GM10248 (cell line): ENCODE measurements at regions not wholly inside any gene's neighbourhood (a gene's known extent, or its start where the extent isn't known, plus 50 kb on each side); places are given as distances from the start of the nearest gene placed in this dataset.

Experiments
- CTCF ChIA-PET: fragments of 300-600 bp; sonication (Branson Sonifier 250); formaldehyde crosslinking; extraction: SDS; loops from one replicate; lab custom pipeline; 2021; ENCODE audit warnings: antibody characterized with exemption; lab: Yijun Ruan, JAX
- POLR2A ChIA-PET: fragments of 350-650 bp; sonication (Branson Sonifier 250); formaldehyde crosslinking; extraction: SDS; loops from one replicate; lab custom pipeline; 2020; ENCODE audit warnings: antibody characterized with exemption; lab: Yijun Ruan, JAX
- DNase-seq: peaks from one replicate; pipeline ENCODE4 v3.0.0; 2012; ENCODE audit errors: extremely low spot score
- TF ChIP-seq, protein P1 (sequence below): IDR thresholded peaks from 2 replicates; pipeline ENCODE4 v1.5.1; 2012; ENCODE audit warnings: mild to moderate bottlenecking, low read depth; ENCODE audit errors: extremely low read depth, missing control alignments, control extremely low read depth

DNA sequence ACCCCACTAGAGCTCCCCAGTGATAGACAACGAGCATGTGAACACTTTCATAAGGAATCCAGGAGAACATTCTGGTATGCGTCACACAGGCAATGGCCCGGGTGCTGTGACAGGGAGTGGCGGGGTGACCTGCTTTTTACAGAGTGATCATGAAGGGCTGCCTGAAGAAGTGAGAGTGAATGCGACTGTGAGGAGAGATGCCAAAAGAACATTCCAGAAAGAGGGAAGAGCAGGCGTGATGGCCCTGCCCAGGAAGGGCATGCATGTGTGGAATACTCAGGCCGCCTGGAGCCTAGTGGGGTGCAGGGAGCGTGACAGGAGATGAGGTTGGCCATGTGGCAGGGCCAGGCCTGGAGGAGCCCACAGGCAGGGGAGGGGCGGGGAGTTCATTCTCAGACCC, 53.8 kb downstream of the FZD10 start:
- POLR2A ChIA-PET: no interaction called here
- TF ChIP-seq, protein P1, sequence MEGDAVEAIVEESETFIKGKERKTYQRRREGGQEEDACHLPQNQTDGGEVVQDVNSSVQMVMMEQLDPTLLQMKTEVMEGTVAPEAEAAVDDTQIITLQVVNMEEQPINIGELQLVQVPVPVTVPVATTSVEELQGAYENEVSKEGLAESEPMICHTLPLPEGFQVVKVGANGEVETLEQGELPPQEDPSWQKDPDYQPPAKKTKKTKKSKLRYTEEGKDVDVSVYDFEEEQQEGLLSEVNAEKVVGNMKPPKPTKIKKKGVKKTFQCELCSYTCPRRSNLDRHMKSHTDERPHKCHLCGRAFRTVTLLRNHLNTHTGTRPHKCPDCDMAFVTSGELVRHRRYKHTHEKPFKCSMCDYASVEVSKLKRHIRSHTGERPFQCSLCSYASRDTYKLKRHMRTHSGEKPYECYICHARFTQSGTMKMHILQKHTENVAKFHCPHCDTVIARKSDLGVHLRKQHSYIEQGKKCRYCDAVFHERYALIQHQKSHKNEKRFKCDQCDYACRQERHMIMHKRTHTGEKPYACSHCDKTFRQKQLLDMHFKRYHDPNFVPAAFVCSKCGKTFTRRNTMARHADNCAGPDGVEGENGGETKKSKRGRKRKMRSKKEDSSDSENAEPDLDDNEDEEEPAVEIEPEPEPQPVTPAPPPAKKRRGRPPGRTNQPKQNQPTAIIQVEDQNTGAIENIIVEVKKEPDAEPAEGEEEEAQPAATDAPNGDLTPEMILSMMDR: no peak
- DNase-seq: no peak
- CTCF ChIA-PET: no interaction called here

DNA sequence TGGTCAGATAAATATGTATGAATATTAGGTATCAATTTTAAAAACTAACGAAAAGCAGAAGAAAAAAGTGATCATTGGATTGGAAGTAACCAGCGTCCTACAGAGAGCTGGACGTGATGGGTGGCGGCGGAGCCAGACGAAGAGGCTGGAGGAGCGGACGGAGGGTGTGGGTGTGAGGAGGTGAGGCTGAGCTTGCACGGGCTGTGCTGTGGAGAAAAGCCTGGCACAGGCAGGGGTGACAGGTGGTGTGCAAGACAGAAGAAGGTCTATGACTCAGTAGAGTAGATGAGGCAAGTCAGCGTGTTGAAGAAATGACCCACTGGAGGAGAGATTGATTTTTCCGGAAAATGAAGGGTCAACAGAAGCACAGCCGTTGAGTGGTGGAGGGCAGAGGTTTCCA, 56.4 kb downstream of the FZD10 start:
- POLR2A ChIA-PET: no interaction called here
- CTCF ChIA-PET: no interaction called here
- TF ChIP-seq, protein P1: no peak
- DNase-seq: no peak

DNA sequence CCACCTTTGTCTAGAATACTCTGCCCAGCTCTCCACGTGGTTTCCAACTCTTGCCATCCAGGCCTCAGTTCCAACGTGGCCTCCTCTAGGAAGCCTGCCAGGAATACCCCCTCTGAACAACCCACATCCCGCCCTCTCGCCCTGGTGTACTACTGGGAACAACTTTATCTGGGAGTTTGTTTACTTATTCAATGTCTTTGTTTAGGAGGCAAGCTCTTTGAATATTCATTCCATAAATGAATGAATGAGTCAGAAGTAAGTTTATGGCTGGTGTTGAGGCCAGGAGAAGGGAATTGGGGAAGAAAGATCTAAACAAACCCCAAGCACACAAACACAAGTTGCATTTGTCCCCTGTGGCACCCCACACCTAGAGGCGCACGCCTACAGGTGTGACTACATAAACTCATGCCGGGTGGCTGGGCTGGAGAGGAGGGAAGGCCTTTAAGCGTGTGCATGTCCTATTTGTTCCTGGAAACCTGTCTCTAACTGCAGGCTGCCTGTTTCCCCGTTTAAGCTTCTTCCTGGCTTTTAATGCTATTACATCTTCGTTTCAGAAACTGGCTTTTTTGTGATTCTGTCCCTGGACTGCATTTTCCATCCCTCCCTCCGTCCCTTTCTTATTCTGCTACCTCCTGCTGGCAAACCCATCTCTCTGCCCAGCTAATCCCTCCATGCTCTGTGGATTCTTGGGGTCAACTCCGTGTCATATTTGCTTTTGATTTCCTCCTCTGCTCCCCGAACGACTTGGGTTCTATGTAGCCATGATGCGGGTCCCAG, 57.9 kb downstream of the FZD10 start:
- ChIA-PET CTCF (no interaction called here), POLR2A (no interaction called here)
- TF ChIP-seq, protein P1: no peak
- DNase-seq: no peak

DNA sequence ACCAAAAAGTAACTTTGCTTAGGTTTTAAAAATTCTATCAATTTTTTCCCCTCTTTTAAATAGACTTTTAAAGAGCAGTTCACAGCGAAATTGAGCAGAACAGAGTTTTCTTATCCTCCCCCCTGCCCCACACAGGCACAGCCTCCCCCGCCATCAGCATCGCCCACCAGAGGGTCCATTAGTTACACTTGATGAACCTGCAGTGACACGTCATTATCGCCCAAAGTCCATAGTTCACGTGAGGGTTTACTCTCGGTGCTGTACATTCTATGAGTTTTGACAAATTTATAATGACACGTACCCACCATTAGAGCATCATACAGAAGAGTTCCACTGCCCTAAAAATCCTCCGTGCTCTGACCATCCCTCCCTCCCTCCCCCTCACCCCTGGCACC, 58.4 kb downstream of the FZD10 start:
- ChIA-PET POLR2A (no interaction called here), CTCF (no interaction called here)
- DNase-seq: no peak
- TF ChIP-seq, protein P1: no peak

DNA sequence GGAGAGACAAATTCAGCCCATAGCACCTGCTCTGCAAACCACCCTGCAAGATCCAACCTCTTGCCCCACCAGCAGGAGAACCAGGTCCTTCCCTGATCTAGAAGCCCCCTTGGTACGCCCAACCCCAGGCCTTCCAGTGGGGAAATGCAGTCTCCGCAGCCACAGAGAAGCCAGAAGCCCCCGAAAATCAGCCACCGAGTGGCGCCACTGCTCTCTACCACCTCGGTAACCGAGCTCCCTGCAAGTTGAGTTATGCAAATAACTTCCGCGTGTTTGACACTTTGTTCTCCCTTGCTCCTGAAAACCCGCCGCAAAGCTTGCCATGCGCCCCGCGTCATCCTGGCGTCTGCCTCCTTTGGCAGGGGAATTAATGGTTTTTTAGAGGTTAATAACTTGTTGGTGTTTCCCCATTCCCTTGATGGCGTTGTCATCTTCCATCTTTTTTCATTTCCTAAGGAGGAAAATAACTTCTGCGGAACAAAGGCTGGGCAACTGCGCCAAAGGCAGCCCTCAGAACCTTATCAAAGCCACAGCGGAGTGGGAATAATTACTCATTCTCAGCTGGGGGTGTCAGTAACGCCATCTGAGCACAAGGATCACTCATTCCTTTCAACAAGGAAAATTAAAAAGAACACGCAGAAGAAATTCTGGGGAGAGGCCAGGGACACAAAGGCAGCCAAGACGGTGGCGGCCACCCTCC, 60.4 kb downstream of the FZD10 start:
- ChIA-PET CTCF (no interaction called here), POLR2A (no interaction called here)
- DNase-seq: no peak
- TF ChIP-seq, protein P1: no peak

DNA sequence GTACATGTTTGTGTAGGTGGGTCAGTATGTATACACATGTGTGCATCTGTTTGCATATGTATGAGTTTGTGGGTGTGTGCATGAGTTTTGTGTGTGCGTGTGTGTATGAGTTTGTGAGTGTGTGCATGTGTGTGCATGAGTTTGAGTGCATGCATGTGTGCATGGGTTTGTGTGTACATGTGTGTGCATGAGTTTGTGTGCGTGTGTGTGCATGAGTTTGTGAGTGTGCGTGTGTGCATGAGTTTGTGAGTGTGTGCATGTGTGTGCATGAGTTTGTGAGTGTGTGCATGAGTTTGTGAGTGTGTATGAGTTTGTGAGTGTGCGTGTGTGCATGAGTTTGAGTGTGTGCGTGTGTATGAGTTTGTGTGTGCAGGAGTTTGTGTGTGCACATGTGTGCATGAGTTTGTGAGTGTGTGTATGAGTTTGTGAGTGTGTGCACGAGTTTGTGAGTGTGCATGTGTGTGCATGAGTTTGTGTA, 61.5 kb downstream of the FZD10 start:
- TF ChIP-seq, protein P1: no peak
- POLR2A ChIA-PET: no interaction called here
- DNase-seq: no peak
- CTCF ChIA-PET: no interaction called here
